Upper lobe of left lung (tissue), 4 donors: ENCODE measurements at regions not wholly inside any gene's neighbourhood (a gene's known extent, or its start where the extent isn't known, plus 50 kb on each side); places are given as distances from the start of the nearest gene placed in this dataset.

Experiments used
- CTCF ChIP-seq, 6 experiments: fragments of 450-650 bp in 4 of 6; fragments of 200-600 bp in 2 of 6; sonication (generic) in 2 of 6; IDR thresholded peaks; one replicate each; pipeline ENCODE4 v1.5.1; 2016 to 2019; ENCODE audit warnings: antibody characterized with exemption in 6 of 6
- POLR2A ChIP-seq, 4 donors: fragments of 450-650 bp; IDR thresholded peaks; one replicate each; pipeline ENCODE4 v1.5.1; 2016 to 2017; ENCODE audit warnings: antibody characterized with exemption in 4 of 4, mild to moderate bottlenecking in 2 of 4
- POLR2AphosphoS5 ChIP-seq, 2 donors: sonication (generic); formaldehyde crosslinking; IDR thresholded peaks; one replicate each; pipeline ENCODE4 v1.5.1; 2017; ENCODE audit warnings: antibody characterized with exemption in 2 of 2

- peak in 1 of 6 experiments; percentile 6 for TF ChIP-seq CTCF (IDR thresholded peaks at IDR 0.05)
- no peak for TF ChIP-seq POLR2A (IDR thresholded peaks at IDR 0.05)
- peak; percentile 6 to 55 for TF ChIP-seq POLR2AphosphoS5 (IDR thresholded peaks at IDR 0.05)
Observed at GRCh38 chr3:43194490-43195114, 88.7 kb upstream of the POMGNT2 start.
